ENCODE measurements at regions not wholly inside any gene's neighbourhood (a gene's known extent, or its start where the extent isn't known, plus 50 kb on each side); places are given as distances from the start of the nearest gene placed in this dataset.

DNA sequence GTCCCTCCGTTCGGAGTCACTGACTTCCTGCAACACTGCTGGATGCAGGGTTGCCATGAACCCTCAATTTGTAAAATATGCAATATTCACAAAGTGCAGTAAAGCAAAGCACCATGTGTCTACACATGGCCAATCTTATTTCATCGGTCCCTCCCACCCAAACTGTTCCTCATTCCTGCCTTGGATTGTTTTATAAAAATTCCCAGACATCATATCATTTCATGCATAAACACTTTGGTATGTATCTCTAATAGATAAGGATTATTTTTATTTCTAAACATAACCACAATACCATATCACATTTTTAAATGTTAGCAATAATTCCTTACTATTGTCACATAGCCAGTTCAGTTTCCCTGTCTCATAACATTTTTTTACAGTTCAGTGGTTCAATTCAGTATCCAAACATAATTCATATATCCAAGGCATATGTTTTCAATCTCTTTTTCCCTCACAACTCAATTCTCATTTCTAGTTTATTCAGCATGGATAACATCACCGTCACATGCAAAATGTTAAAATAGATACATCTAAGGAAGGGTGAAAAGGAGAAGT lies 82.0 kb upstream of the PCAT7 start:
- TF ChIP-seq, protein P1, sequence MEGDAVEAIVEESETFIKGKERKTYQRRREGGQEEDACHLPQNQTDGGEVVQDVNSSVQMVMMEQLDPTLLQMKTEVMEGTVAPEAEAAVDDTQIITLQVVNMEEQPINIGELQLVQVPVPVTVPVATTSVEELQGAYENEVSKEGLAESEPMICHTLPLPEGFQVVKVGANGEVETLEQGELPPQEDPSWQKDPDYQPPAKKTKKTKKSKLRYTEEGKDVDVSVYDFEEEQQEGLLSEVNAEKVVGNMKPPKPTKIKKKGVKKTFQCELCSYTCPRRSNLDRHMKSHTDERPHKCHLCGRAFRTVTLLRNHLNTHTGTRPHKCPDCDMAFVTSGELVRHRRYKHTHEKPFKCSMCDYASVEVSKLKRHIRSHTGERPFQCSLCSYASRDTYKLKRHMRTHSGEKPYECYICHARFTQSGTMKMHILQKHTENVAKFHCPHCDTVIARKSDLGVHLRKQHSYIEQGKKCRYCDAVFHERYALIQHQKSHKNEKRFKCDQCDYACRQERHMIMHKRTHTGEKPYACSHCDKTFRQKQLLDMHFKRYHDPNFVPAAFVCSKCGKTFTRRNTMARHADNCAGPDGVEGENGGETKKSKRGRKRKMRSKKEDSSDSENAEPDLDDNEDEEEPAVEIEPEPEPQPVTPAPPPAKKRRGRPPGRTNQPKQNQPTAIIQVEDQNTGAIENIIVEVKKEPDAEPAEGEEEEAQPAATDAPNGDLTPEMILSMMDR (conservative IDR thresholded peaks at IDR 0.05; ENCODE audit: low read depth in 2 of 2) = no peak
- TF ChIP-seq CREB1 (CRISPR knock-in tag; IDR thresholded peaks at IDR 0.05; ENCODE audit: low read depth) (no peak), POLR2AphosphoS5 (IDR thresholded peaks at IDR 0.05; ENCODE audit: low read depth) (no peak), ZNF331 (CRISPR knock-in tag; IDR thresholded peaks at IDR 0.05; ENCODE audit: low read depth) (no peak), EZH2phosphoT487 (IDR thresholded peaks at IDR 0.05; ENCODE audit: unreplicated experiment) (no peak), JUNB (IDR thresholded peaks at IDR 0.05; ENCODE audit: unreplicated experiment) (no peak), EZH2 (IDR thresholded peaks at IDR 0.05; ENCODE audit: low read depth, unreplicated experiment) (no peak), STAT1 (IDR thresholded peaks at IDR 0.05; ENCODE audit: unreplicated experiment) (no peak)
- TF ChIP-seq, protein P2, sequence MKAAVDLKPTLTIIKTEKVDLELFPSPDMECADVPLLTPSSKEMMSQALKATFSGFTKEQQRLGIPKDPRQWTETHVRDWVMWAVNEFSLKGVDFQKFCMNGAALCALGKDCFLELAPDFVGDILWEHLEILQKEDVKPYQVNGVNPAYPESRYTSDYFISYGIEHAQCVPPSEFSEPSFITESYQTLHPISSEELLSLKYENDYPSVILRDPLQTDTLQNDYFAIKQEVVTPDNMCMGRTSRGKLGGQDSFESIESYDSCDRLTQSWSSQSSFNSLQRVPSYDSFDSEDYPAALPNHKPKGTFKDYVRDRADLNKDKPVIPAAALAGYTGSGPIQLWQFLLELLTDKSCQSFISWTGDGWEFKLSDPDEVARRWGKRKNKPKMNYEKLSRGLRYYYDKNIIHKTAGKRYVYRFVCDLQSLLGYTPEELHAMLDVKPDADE (IDR thresholded peaks at IDR 0.05) = no peak
- TF ChIP-seq, protein P3, sequence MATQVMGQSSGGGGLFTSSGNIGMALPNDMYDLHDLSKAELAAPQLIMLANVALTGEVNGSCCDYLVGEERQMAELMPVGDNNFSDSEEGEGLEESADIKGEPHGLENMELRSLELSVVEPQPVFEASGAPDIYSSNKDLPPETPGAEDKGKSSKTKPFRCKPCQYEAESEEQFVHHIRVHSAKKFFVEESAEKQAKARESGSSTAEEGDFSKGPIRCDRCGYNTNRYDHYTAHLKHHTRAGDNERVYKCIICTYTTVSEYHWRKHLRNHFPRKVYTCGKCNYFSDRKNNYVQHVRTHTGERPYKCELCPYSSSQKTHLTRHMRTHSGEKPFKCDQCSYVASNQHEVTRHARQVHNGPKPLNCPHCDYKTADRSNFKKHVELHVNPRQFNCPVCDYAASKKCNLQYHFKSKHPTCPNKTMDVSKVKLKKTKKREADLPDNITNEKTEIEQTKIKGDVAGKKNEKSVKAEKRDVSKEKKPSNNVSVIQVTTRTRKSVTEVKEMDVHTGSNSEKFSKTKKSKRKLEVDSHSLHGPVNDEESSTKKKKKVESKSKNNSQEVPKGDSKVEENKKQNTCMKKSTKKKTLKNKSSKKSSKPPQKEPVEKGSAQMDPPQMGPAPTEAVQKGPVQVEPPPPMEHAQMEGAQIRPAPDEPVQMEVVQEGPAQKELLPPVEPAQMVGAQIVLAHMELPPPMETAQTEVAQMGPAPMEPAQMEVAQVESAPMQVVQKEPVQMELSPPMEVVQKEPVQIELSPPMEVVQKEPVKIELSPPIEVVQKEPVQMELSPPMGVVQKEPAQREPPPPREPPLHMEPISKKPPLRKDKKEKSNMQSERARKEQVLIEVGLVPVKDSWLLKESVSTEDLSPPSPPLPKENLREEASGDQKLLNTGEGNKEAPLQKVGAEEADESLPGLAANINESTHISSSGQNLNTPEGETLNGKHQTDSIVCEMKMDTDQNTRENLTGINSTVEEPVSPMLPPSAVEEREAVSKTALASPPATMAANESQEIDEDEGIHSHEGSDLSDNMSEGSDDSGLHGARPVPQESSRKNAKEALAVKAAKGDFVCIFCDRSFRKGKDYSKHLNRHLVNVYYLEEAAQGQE (IDR thresholded peaks at IDR 0.05; ENCODE audit: unreplicated experiment) = no peak
- TF ChIP-seq, protein P4, sequence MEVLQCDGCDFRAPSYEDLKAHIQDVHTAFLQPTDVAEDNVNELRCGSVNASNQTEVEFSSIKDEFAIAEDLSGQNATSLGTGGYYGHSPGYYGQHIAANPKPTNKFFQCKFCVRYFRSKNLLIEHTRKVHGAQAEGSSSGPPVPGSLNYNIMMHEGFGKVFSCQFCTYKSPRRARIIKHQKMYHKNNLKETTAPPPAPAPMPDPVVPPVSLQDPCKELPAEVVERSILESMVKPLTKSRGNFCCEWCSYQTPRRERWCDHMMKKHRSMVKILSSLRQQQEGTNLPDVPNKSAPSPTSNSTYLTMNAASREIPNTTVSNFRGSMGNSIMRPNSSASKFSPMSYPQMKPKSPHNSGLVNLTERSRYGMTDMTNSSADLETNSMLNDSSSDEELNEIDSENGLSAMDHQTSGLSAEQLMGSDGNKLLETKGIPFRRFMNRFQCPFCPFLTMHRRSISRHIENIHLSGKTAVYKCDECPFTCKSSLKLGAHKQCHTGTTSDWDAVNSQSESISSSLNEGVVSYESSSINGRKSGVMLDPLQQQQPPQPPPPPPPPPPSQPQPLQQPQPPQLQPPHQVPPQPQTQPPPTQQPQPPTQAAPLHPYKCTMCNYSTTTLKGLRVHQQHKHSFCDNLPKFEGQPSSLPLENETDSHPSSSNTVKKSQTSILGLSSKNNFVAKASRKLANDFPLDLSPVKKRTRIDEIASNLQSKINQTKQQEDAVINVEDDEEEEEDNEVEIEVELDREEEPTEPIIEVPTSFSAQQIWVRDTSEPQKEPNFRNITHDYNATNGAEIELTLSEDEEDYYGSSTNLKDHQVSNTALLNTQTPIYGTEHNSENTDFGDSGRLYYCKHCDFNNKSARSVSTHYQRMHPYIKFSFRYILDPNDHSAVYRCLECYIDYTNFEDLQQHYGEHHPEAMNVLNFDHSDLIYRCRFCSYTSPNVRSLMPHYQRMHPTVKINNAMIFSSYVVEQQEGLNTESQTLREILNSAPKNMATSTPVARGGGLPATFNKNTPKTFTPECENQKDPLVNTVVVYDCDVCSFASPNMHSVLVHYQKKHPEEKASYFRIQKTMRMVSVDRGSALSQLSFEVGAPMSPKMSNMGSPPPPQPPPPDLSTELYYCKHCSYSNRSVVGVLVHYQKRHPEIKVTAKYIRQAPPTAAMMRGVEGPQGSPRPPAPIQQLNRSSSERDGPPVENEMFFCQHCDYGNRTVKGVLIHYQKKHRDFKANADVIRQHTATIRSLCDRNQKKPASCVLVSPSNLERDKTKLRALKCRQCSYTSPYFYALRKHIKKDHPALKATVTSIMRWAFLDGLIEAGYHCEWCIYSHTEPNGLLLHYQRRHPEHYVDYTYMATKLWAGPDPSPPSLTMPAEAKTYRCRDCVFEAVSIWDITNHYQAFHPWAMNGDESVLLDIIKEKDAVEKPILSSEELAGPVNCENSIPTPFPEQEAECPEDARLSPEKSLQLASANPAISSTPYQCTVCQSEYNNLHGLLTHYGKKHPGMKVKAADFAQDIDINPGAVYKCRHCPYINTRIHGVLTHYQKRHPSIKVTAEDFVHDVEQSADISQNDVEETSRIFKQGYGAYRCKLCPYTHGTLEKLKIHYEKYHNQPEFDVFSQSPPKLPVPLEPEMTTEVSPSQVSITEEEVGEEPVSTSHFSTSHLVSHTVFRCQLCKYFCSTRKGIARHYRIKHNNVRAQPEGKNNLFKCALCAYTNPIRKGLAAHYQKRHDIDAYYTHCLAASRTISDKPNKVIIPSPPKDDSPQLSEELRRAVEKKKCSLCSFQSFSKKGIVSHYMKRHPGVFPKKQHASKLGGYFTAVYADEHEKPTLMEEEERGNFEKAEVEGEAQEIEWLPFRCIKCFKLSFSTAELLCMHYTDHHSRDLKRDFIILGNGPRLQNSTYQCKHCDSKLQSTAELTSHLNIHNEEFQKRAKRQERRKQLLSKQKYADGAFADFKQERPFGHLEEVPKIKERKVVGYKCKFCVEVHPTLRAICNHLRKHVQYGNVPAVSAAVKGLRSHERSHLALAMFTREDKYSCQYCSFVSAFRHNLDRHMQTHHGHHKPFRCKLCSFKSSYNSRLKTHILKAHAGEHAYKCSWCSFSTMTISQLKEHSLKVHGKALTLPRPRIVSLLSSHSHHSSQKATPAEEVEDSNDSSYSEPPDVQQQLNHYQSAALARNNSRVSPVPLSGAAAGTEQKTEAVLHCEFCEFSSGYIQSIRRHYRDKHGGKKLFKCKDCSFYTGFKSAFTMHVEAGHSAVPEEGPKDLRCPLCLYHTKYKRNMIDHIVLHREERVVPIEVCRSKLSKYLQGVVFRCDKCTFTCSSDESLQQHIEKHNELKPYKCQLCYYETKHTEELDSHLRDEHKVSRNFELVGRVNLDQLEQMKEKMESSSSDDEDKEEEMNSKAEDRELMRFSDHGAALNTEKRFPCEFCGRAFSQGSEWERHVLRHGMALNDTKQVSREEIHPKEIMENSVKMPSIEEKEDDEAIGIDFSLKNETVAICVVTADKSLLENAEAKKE (CRISPR knock-in tag; IDR thresholded peaks at IDR 0.05) = no peak

Data from GM23338 (cell line).